ENCODE measurements at regions not wholly inside any gene's neighbourhood (a gene's known extent, or its start where the extent isn't known, plus 50 kb on each side); places are given as distances from the start of the nearest gene placed in this dataset.

DNA sequence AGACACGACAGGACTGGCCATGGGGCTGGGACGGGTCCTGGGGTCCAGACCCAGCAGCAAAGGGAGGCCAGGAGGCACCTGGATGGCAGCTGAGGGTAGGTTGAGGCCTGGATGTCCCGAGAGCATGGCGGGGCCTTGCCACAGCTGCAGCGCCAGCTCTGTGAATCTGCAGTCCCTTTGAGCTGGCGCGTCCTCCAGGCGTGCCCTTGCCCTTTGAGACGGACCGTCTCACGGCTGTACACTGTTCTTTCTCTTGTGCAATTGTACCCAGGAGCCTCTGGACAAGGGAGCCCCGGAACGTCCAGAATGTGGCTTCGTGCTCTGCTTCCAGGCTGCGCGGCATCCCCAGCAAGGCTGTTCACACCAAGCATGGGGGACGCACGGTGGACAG is 69.5 kb upstream of the CIBAR2 start (continued):
- no peak for TF ChIP-seq RBAK (CRISPR knock-in tag; IDR thresholded peaks at IDR 0.05)
- 0 out of 2 replicates have a peak, but pooled peaks have one; percentile 52 for TF ChIP-seq MEIS1 (CRISPR knock-in tag; IDR thresholded peaks at IDR 0.05; ENCODE audit: borderline replicate concordance)
- peak; percentile 21; the same call in 1 of the 2 replicates for TF ChIP-seq MIER3 (CRISPR knock-in tag; IDR thresholded peaks at IDR 0.05; ENCODE audit: borderline replicate concordance)
- no peak for TF ChIP-seq MED8 (CRISPR knock-in tag; IDR thresholded peaks at IDR 0.05; ENCODE audit: insufficient replicate concordance)
- TF ChIP-seq, protein P1, sequence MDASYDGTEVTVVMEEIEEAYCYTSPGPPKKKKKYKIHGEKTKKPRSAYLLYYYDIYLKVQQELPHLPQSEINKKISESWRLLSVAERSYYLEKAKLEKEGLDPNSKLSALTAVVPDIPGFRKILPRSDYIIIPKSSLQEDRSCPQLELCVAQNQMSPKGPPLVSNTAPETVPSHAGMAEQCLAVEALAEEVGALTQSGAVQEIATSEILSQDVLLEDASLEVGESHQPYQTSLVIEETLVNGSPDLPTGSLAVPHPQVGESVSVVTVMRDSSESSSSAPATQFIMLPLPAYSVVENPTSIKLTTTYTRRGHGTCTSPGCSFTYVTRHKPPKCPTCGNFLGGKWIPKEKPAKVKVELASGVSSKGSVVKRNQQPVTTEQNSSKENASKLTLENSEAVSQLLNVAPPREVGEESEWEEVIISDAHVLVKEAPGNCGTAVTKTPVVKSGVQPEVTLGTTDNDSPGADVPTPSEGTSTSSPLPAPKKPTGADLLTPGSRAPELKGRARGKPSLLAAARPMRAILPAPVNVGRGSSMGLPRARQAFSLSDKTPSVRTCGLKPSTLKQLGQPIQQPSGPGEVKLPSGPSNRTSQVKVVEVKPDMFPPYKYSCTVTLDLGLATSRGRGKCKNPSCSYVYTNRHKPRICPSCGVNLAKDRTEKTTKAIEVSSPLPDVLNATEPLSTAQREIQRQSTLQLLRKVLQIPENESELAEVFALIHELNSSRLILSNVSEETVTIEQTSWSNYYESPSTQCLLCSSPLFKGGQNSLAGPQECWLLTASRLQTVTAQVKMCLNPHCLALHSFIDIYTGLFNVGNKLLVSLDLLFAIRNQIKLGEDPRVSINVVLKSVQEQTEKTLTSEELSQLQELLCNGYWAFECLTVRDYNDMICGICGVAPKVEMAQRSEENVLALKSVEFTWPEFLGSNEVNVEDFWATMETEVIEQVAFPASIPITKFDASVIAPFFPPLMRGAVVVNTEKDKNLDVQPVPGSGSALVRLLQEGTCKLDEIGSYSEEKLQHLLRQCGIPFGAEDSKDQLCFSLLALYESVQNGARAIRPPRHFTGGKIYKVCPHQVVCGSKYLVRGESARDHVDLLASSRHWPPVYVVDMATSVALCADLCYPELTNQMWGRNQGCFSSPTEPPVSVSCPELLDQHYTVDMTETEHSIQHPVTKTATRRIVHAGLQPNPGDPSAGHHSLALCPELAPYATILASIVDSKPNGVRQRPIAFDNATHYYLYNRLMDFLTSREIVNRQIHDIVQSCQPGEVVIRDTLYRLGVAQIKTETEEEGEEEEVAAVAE (CRISPR knock-in tag; IDR thresholded peaks at IDR 0.05; ENCODE audit: borderline replicate concordance): no peak
- no peak for TF ChIP-seq ZNF570 (CRISPR knock-in tag; IDR thresholded peaks at IDR 0.05; ENCODE audit: borderline replicate concordance)
- peak in 1 of 2 experiments; percentile 45; a peak in 1 of 4 replicates for TF ChIP-seq KLF16 (CRISPR knock-in tag; IDR thresholded peaks at IDR 0.05)
- TF ChIP-seq FOXK2 (IDR thresholded peaks at IDR 0.05): no peak
- TF ChIP-seq REXO4 (CRISPR knock-in tag; IDR thresholded peaks at IDR 0.05; ENCODE audit: borderline replicate concordance): no peak
- no peak for TF ChIP-seq ZNF558 (CRISPR knock-in tag; IDR thresholded peaks at IDR 0.05; ENCODE audit: borderline replicate concordance)
- no peak for TF ChIP-seq JDP2 (CRISPR knock-in tag; IDR thresholded peaks at IDR 0.05; ENCODE audit: borderline replicate concordance)
- TF ChIP-seq ZNF335 (CRISPR knock-in tag; IDR thresholded peaks at IDR 0.05): no peak
- TF ChIP-seq PHB2 (IDR thresholded peaks at IDR 0.05; ENCODE audit: partially characterized antibody): no peak
- no peak for TF ChIP-seq CREBL2 (CRISPR knock-in tag; IDR thresholded peaks at IDR 0.05; ENCODE audit: borderline replicate concordance)
- no peak for TF ChIP-seq TAF15 (IDR thresholded peaks at IDR 0.05; ENCODE audit: low read depth, low read length, poor library complexity, severe bottlenecking)
- 0 out of 2 replicates have a peak, but pooled peaks have one; percentile 32 for TF ChIP-seq MIXL1 (CRISPR knock-in tag; IDR thresholded peaks at IDR 0.05)
- TF ChIP-seq, protein P2, sequence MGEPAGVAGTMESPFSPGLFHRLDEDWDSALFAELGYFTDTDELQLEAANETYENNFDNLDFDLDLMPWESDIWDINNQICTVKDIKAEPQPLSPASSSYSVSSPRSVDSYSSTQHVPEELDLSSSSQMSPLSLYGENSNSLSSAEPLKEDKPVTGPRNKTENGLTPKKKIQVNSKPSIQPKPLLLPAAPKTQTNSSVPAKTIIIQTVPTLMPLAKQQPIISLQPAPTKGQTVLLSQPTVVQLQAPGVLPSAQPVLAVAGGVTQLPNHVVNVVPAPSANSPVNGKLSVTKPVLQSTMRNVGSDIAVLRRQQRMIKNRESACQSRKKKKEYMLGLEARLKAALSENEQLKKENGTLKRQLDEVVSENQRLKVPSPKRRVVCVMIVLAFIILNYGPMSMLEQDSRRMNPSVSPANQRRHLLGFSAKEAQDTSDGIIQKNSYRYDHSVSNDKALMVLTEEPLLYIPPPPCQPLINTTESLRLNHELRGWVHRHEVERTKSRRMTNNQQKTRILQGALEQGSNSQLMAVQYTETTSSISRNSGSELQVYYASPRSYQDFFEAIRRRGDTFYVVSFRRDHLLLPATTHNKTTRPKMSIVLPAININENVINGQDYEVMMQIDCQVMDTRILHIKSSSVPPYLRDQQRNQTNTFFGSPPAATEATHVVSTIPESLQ (CRISPR knock-in tag; conservative IDR thresholded peaks at IDR 0.05): no peak
- no peak for TF ChIP-seq ZNF878 (CRISPR knock-in tag; IDR thresholded peaks at IDR 0.05)
- no peak for TF ChIP-seq SRSF4 (IDR thresholded peaks at IDR 0.05; ENCODE audit: low read depth, low read length, poor library complexity, severe bottlenecking)
- no peak for TF ChIP-seq ZNF317 (CRISPR knock-in tag; IDR thresholded peaks at IDR 0.05)
- TF ChIP-seq, protein P3, sequence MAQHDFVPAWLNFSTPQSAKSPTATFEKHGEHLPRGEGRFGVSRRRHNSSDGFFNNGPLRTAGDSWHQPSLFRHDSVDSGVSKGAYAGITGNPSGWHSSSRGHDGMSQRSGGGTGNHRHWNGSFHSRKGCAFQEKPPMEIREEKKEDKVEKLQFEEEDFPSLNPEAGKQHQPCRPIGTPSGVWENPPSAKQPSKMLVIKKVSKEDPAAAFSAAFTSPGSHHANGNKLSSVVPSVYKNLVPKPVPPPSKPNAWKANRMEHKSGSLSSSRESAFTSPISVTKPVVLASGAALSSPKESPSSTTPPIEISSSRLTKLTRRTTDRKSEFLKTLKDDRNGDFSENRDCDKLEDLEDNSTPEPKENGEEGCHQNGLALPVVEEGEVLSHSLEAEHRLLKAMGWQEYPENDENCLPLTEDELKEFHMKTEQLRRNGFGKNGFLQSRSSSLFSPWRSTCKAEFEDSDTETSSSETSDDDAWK (CRISPR knock-in tag; IDR thresholded peaks at IDR 0.05): no peak
- no peak for TF ChIP-seq ZNF879 (CRISPR knock-in tag; IDR thresholded peaks at IDR 0.05)
- TF ChIP-seq CENPX (CRISPR knock-in tag; IDR thresholded peaks at IDR 0.05): no peak
- TF ChIP-seq ZNF326 (CRISPR knock-in tag; IDR thresholded peaks at IDR 0.05; ENCODE audit: borderline replicate concordance): no peak
- peak; percentile 39 for TF ChIP-seq HNRNPLL (IDR thresholded peaks at IDR 0.05; ENCODE audit: low read depth, low read length, poor library complexity, severe bottlenecking)
